ENCODE measurements at regions not wholly inside any gene's neighbourhood (a gene's known extent, or its start where the extent isn't known, plus 50 kb on each side); places are given as distances from the start of the nearest gene placed in this dataset.

DNA sequence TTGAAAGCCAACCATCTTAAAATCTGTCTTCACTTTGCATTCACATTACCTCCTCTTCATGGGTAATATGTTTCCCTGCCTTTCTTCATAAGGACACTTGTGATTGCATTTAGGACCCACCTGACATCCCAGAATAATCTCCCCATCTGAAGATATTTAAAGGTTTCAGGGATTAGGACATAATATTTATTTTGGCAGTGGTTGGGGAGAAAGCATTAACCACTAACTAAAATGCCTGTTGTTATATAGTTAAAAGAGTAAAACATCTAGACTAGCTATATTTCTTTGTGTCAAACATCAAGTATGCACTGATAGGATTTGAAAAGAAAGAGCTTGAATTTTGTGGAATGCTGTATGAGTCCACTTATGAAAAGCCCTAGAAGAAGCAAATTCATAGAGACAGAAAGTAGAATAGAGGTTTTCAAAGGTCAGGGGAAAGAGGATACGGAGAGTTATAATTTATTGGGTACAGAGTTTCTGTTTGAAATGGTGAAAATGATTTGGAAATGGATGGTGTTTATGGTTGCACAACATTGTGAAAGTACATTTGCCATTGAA, 457.7 kb upstream of the SPRY2 start:
- no peak for DNase-seq
- no peaks in the 10 kb centered on the region for H3K4me1 ChIP-seq (ENCODE audit: control extremely low read depth in 1 of 4, control insufficient read depth in 4 of 4, insufficient read depth in 4 of 4, low read length in 3 of 4)
- no peak overlapping the region for H3K4me3 ChIP-seq (ENCODE audit: control insufficient read depth in 1 of 7, extremely low read depth in 1 of 7, insufficient read depth in 4 of 7, low read depth in 2 of 7, low read length in 6 of 7)
- H3K36me3 ChIP-seq (ENCODE audit: control insufficient read depth in 4 of 4, insufficient read depth in 4 of 4, low read length in 3 of 4): no peaks in the 10 kb centered on the region
- WGBS (ENCODE audit: insufficient coverage): 91% methylated on average over 1 of the region's 1 CpG
- H3K27me3 ChIP-seq (replicated peaks in 2 of 5; ENCODE audit: control insufficient read depth in 4 of 5, insufficient read depth in 5 of 5, low read length in 4 of 5): no peaks in the 10 kb centered on the region
- ChIA-PET POLR2A (interaction anchor here (1.0 kb wide), 1 partner anchor 17 kb away, joined by 3 read pairs; no protein-coding TSS in a partner anchor), CTCF (no interaction called here)
- H3K9me3 ChIP-seq (ENCODE audit: control extremely low read depth in 1 of 5, control insufficient read depth in 4 of 5, insufficient read depth in 2 of 5, low read depth in 1 of 5, low read length in 4 of 5): no peaks in the 10 kb centered on the region
- no peak overlapping the region for H3K27ac ChIP-seq (ENCODE audit: insufficient read depth in 1 of 2, low read depth in 1 of 2, low read length in 2 of 2, poor library complexity in 1 of 2, severe bottlenecking in 2 of 2)

DNA sequence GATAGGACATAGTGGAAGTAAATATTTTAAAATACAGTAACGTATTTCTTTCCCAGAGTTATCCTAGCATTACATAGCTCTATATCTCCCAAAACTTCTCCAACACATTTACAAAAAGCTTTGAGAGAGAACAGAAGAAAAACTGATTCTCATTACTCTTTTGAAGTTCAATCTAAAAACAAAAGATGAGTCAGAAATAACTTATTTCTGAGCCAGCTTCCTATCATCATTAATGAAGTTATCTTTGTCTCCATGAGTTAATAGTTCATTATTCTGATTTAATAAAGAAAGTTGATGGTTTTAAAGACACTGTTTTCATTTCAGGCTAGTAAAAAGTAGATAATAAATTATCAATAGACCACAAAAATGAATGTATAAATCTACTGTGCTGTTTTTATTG, 446.7 kb upstream of the SPRY2 start:
- ChIA-PET CTCF (no interaction called here), POLR2A (interaction anchor here (0.5 kb wide), 1 partner anchor 248 kb away, joined by 5 read pairs; no protein-coding TSS in a partner anchor)
- H3K4me3 ChIP-seq (ENCODE audit: control insufficient read depth in 1 of 7, extremely low read depth in 1 of 7, insufficient read depth in 4 of 7, low read depth in 2 of 7, low read length in 6 of 7): no peak overlapping the region
- WGBS (ENCODE audit: insufficient coverage): no CpG with 5 or more reads among the region's 1 CpG
- H3K27ac ChIP-seq (ENCODE audit: insufficient read depth in 1 of 2, low read depth in 1 of 2, low read length in 2 of 2, poor library complexity in 1 of 2, severe bottlenecking in 2 of 2): no peak overlapping the region
- no peak for DNase-seq
- no peaks in the 10 kb centered on the region for H3K36me3 ChIP-seq (ENCODE audit: control insufficient read depth in 4 of 4, insufficient read depth in 4 of 4, low read length in 3 of 4)
- H3K9me3 ChIP-seq (ENCODE audit: control extremely low read depth in 1 of 5, control insufficient read depth in 4 of 5, insufficient read depth in 2 of 5, low read depth in 1 of 5, low read length in 4 of 5): no peaks in the 10 kb centered on the region
- no peaks in the 10 kb centered on the region for H3K4me1 ChIP-seq (ENCODE audit: control extremely low read depth in 1 of 4, control insufficient read depth in 4 of 4, insufficient read depth in 4 of 4, low read length in 3 of 4)
- H3K27me3 ChIP-seq (replicated peaks in 2 of 5; ENCODE audit: control insufficient read depth in 4 of 5, insufficient read depth in 5 of 5, low read length in 4 of 5): no peaks in the 10 kb centered on the region

DNA sequence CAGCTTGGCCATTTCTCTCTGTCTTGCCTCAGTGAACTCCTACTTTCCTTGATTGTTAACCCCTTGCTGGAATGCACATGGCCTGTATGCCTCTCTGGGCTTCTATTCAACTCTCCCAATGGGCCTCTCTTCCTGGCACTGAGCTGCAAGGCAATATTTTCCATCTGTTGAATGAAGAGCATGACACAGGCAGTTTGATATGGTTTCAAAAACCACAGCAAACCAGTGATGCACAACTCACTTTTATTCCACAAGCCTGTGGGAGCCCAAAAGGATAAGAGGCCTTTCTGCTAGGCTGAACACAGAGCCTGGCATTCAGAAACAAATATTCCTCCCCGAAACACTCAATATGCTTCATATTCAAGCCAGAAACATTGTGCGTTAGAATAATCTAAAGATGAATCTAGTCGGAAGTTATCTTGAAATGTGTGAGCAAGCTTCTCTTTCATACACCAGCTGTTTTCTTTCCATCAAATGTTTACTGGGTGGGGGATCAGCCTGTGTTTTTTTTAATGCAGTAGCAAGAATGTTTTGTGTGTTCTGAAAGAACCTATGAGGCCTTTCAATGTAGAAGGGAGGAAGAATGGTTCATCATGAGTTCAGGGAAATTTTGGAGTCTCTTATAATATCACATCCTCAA, 443.1 kb upstream of the SPRY2 start:
- POLR2A ChIA-PET: no interaction called here
- H3K27me3 ChIP-seq (replicated peaks in 2 of 5; ENCODE audit: control insufficient read depth in 4 of 5, insufficient read depth in 5 of 5, low read length in 4 of 5): no peaks in the 10 kb centered on the region
- no peak overlapping the region for H3K4me3 ChIP-seq (ENCODE audit: control insufficient read depth in 1 of 7, extremely low read depth in 1 of 7, insufficient read depth in 4 of 7, low read depth in 2 of 7, low read length in 6 of 7)
- no peak overlapping the region for H3K27ac ChIP-seq (ENCODE audit: insufficient read depth in 1 of 2, low read depth in 1 of 2, low read length in 2 of 2, poor library complexity in 1 of 2, severe bottlenecking in 2 of 2)
- no CpG with 5 or more reads among the region's 3 CpGs for WGBS (ENCODE audit: insufficient coverage)
- no peak for DNase-seq
- H3K36me3 ChIP-seq (ENCODE audit: control insufficient read depth in 4 of 4, insufficient read depth in 4 of 4, low read length in 3 of 4): no peaks in the 10 kb centered on the region
- no peaks in the 10 kb centered on the region for H3K4me1 ChIP-seq (ENCODE audit: control extremely low read depth in 1 of 4, control insufficient read depth in 4 of 4, insufficient read depth in 4 of 4, low read length in 3 of 4)
- CTCF ChIA-PET: no interaction called here
- H3K9me3 ChIP-seq (ENCODE audit: control extremely low read depth in 1 of 5, control insufficient read depth in 4 of 5, insufficient read depth in 2 of 5, low read depth in 1 of 5, low read length in 4 of 5): no peaks in the 10 kb centered on the region

DNA sequence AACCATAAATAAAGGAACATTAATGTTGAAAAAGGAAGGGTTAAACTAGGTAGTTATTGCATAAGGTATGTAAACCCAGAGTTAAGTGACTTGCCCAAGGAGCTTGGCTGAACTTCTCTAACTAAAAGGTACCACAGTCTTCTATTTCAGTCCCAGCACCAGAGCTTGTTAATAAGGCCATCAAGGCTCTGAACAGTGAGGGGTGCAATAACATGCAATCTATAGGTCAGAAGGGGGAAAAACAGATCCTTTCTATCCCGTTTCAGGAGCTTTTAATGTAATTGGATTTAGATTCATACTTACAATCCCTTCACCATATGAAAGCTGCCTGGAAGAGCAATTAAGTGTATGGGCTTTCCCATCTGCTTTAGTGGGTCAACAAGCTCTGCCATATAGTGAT, 441.5 kb upstream of the SPRY2 start:
- H3K4me1 ChIP-seq (ENCODE audit: control extremely low read depth in 1 of 4, control insufficient read depth in 4 of 4, insufficient read depth in 4 of 4, low read length in 3 of 4): no peaks in the 10 kb centered on the region
- H3K27ac ChIP-seq (ENCODE audit: insufficient read depth in 1 of 2, low read depth in 1 of 2, low read length in 2 of 2, poor library complexity in 1 of 2, severe bottlenecking in 2 of 2): no peak overlapping the region
- DNase-seq: no peak
- ChIA-PET POLR2A (no interaction called here), CTCF (no interaction called here)
- no peaks in the 10 kb centered on the region for H3K36me3 ChIP-seq (ENCODE audit: control insufficient read depth in 4 of 4, insufficient read depth in 4 of 4, low read length in 3 of 4)
- WGBS (ENCODE audit: insufficient coverage): no CpG with 5 or more reads among the region's 1 CpG
- no peaks in the 10 kb centered on the region for H3K9me3 ChIP-seq (ENCODE audit: control extremely low read depth in 1 of 5, control insufficient read depth in 4 of 5, insufficient read depth in 2 of 5, low read depth in 1 of 5, low read length in 4 of 5)
- H3K27me3 ChIP-seq (replicated peaks in 2 of 5; ENCODE audit: control insufficient read depth in 4 of 5, insufficient read depth in 5 of 5, low read length in 4 of 5): no peaks in the 10 kb centered on the region
- no peak overlapping the region for H3K4me3 ChIP-seq (ENCODE audit: control insufficient read depth in 1 of 7, extremely low read depth in 1 of 7, insufficient read depth in 4 of 7, low read depth in 2 of 7, low read length in 6 of 7)

DNA sequence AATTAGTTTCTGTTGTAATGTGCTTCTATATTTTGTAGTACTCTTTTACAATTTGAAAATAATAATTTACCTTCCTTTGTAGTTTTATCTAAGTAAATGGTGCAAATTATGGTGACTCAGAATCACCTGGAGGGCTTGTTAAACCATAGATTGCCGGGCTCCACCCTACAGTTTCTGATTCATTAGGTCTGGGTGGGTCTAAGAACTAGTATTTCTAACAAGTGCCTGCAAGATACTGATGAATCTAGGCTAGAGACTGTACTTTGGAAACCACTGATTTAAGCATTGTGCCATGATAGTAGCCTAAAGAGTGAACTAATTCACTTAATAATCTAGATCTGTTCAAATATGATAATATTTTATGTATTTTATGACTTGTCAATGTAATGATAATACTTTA, 437.4 kb upstream of the SPRY2 start:
- WGBS (ENCODE audit: insufficient coverage): 100% methylated on average over 1 of the region's 1 CpG
- Histone ChIP-seq H3K36me3 (ENCODE audit: control insufficient read depth in 4 of 4, insufficient read depth in 4 of 4, low read length in 3 of 4) (no peaks in the 10 kb centered on the region), H3K27me3 (replicated peaks in 2 of 5; ENCODE audit: control insufficient read depth in 4 of 5, insufficient read depth in 5 of 5, low read length in 4 of 5) (no peaks in the 10 kb centered on the region), H3K27ac (ENCODE audit: insufficient read depth in 1 of 2, low read depth in 1 of 2, low read length in 2 of 2, poor library complexity in 1 of 2, severe bottlenecking in 2 of 2) (no peak overlapping the region), H3K9me3 (ENCODE audit: control extremely low read depth in 1 of 5, control insufficient read depth in 4 of 5, insufficient read depth in 2 of 5, low read depth in 1 of 5, low read length in 4 of 5) (no peaks in the 10 kb centered on the region), H3K4me1 (ENCODE audit: control extremely low read depth in 1 of 4, control insufficient read depth in 4 of 4, insufficient read depth in 4 of 4, low read length in 3 of 4) (no peaks in the 10 kb centered on the region), H3K4me3 (ENCODE audit: control insufficient read depth in 1 of 7, extremely low read depth in 1 of 7, insufficient read depth in 4 of 7, low read depth in 2 of 7, low read length in 6 of 7) (no peak overlapping the region)
- ChIA-PET POLR2A (no interaction called here), CTCF (no interaction called here)
- no peak for DNase-seq

DNA sequence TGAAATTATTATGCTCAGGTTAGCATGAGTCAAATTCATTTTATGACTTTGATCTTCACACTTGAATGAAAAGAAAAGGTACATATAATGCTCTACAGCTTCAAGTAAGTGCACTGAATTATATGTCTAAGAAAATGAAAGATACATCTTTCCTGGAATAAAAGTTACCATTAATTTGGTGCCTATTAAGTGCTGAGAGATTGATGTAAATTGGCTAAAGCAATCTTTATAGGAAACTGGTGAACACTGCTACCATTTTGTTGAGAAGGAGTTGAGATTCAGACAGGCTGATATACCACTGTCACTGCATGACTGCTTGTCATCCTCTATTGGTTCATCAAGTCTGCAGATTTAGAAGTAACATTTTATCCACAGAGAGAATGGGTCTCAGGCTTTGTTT, 416.8 kb upstream of the SPRY2 start:
- Histone ChIP-seq H3K36me3 (ENCODE audit: control insufficient read depth in 4 of 4, insufficient read depth in 4 of 4, low read length in 3 of 4) (no peaks in the 10 kb centered on the region), H3K4me1 (ENCODE audit: control extremely low read depth in 1 of 4, control insufficient read depth in 4 of 4, insufficient read depth in 4 of 4, low read length in 3 of 4) (no peaks in the 10 kb centered on the region), H3K27ac (ENCODE audit: insufficient read depth in 1 of 2, low read depth in 1 of 2, low read length in 2 of 2, poor library complexity in 1 of 2, severe bottlenecking in 2 of 2) (no peak overlapping the region), H3K9me3 (ENCODE audit: control extremely low read depth in 1 of 5, control insufficient read depth in 4 of 5, insufficient read depth in 2 of 5, low read depth in 1 of 5, low read length in 4 of 5) (no peaks in the 10 kb centered on the region), H3K27me3 (replicated peaks in 2 of 5; ENCODE audit: control insufficient read depth in 4 of 5, insufficient read depth in 5 of 5, low read length in 4 of 5) (no peaks in the 10 kb centered on the region), H3K4me3 (ENCODE audit: control insufficient read depth in 1 of 7, extremely low read depth in 1 of 7, insufficient read depth in 4 of 7, low read depth in 2 of 7, low read length in 6 of 7) (no peak overlapping the region)
- POLR2A ChIA-PET: interaction anchor here (0.7 kb wide), 1 partner anchor 375 kb away, joined by 4 read pairs; no protein-coding TSS in a partner anchor
- CTCF ChIA-PET: no interaction called here
- DNase-seq: no peak

DNA sequence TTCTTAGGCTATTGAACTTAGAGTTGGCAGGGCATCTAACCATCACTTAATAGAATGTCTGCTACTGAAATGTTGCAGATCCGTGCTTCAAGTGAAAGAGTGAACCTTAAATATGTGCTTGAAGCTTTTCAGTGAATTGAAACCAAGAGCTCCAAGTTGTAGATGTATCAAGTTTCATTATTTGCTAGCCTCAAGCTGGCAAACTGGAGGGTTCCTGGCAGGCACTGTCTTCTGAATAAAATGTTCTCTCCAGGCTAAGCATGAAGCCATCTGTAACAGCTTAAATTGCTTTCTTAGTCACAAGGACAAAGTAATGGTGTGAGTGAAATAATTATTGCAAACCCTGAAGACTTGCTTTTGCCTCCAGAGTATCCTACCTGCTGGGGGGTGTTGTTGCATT, 415.0 kb upstream of the SPRY2 start:
- Histone ChIP-seq H3K36me3 (ENCODE audit: control insufficient read depth in 4 of 4, insufficient read depth in 4 of 4, low read length in 3 of 4) (no peaks in the 10 kb centered on the region), H3K27ac (ENCODE audit: insufficient read depth in 1 of 2, low read depth in 1 of 2, low read length in 2 of 2, poor library complexity in 1 of 2, severe bottlenecking in 2 of 2) (no peak overlapping the region), H3K4me1 (ENCODE audit: control extremely low read depth in 1 of 4, control insufficient read depth in 4 of 4, insufficient read depth in 4 of 4, low read length in 3 of 4) (no peaks in the 10 kb centered on the region), H3K9me3 (ENCODE audit: control extremely low read depth in 1 of 5, control insufficient read depth in 4 of 5, insufficient read depth in 2 of 5, low read depth in 1 of 5, low read length in 4 of 5) (no peaks in the 10 kb centered on the region), H3K27me3 (replicated peaks in 2 of 5; ENCODE audit: control insufficient read depth in 4 of 5, insufficient read depth in 5 of 5, low read length in 4 of 5) (no peaks in the 10 kb centered on the region), H3K4me3 (ENCODE audit: control insufficient read depth in 1 of 7, extremely low read depth in 1 of 7, insufficient read depth in 4 of 7, low read depth in 2 of 7, low read length in 6 of 7) (no peak overlapping the region)
- POLR2A ChIA-PET: no interaction called here
- DNase-seq: no peak
- CTCF ChIA-PET: no interaction called here
- WGBS (ENCODE audit: insufficient coverage): 100% methylated on average over 1 of the region's 1 CpG

Measured in common myeloid progenitor, CD34-positive (primary cell).